K562 (cell line): ENCODE measurements at regions not wholly inside any gene's neighbourhood (a gene's known extent, or its start where the extent isn't known, plus 50 kb on each side); places are given as distances from the start of the nearest gene placed in this dataset.

Experiments used
- ATAC-seq: fragments of 200-7000 bp; cut with Tn5 transposase; 3 replicates; pipeline ENCODE4 v1.9.1; 2020; ENCODE audit warnings: moderate library complexity
- BruUV-seq: library from RNA; stranded (reverse); fragments of 400-500 nt; replicated peaks from 2 replicates; lab custom pipeline; 2021; lab: Mats Ljungman, UMichigan
- CTCF ChIA-PET: fragments of 300-600 bp; formaldehyde crosslinking; extraction: SDS; loops from one replicate; lab custom pipeline; 2021; ENCODE audit warnings: low intra/inter-chr PET ratio; lab: Yijun Ruan, JAX
- POLR2A ChIA-PET: fragments of 300-600, 350-650 bp; sonication (Branson Sonifier 250); formaldehyde crosslinking; extraction: SDS; loops from one replicate; lab custom pipeline; 2021; ENCODE audit warnings: antibody characterized with exemption, inconsistent platforms; lab: Yijun Ruan, JAX
- DNase-seq, 4 experiments: peaks; one replicate each; pipeline versions ENCODE4 v3.0.0 to v3.0.0-alpha.2; 2011 to 2018; ENCODE audit warnings: low spot score in 3 of 4, mixed read lengths in 3 of 4; ENCODE audit errors: extremely low read depth in 1 of 4
- FAIRE-seq: peaks from 2 replicates; lab custom pipeline; 2011; peaks lifted over from hg19 to GRCh38; lab: Jason Lieb, UNC
- H2AFZ ChIP-seq: 2 replicates; pipeline ENCODE4 v1.6.0; 2011; ENCODE audit warnings: low read depth, low read length, control low read depth, inconsistent platforms
- H3K27ac ChIP-seq: fragments of 200-600 bp; 3 replicates; pipeline ENCODE4 v1.8.0; 2011; ENCODE audit warnings: low read depth, mild to moderate bottlenecking, control low read depth, inconsistent platforms, low read length, moderate library complexity, mixed read lengths; ENCODE audit errors: extremely low read depth
- H3K27me3 ChIP-seq, 2 experiments: fragments of 300-600 bp in 1 of 2; 2 replicates in 1 of 2; 3 replicates in 1 of 2; pipeline versions ENCODE4 v1.6.0 to v1.8.0; 2011; ENCODE audit warnings: inconsistent platforms in 2 of 2, low read length in 2 of 2, mild to moderate bottlenecking in 1 of 2, mixed read lengths in 1 of 2, moderate library complexity in 1 of 2; ENCODE audit not compliant: control insufficient read depth in 2 of 2, insufficient read depth in 2 of 2
- H3K36me3 ChIP-seq: fragments of 300-600 bp; 3 replicates; pipeline ENCODE4 v1.8.0; 2011; ENCODE audit warnings: mild to moderate bottlenecking, low read length, inconsistent platforms; ENCODE audit not compliant: control insufficient read depth, insufficient read depth
- H3K4me1 ChIP-seq, 2 experiments: fragments of 200-600 bp in 1 of 2; replicated peaks in 1 of 2; 2 replicates in 1 of 2; 3 replicates in 1 of 2; pipeline versions ENCODE4 v1.5.1 to v1.8.0; 2011; ENCODE audit warnings: inconsistent platforms in 2 of 2, low read length in 2 of 2, mild to moderate bottlenecking in 1 of 2, mixed read lengths in 1 of 2, moderate library complexity in 1 of 2; ENCODE audit not compliant: control insufficient read depth in 2 of 2, insufficient read depth in 2 of 2
- H3K4me2 ChIP-seq: 2 replicates; pipeline ENCODE4 v1.6.1; 2011; ENCODE audit warnings: low read length, control low read depth, inconsistent platforms, mixed read lengths; ENCODE audit not compliant: insufficient read depth
- H3K4me3 ChIP-seq: fragments of 200-600 bp; sonication (generic), shearing (Covaris generic); 2 replicates; pipeline ENCODE4 v1.5.1; 2016; ENCODE audit warnings: control low read depth, inconsistent platforms
- H3K79me2 ChIP-seq: fragments of 200-600 bp; 3 replicates; pipeline ENCODE4 v1.8.0; 2011; ENCODE audit warnings: low read length, inconsistent platforms; ENCODE audit not compliant: control insufficient read depth, insufficient read depth
- H3K9ac ChIP-seq, 2 experiments: 2 replicates each; pipeline versions ENCODE4 v1.6.0 to v1.6.1; 2011; ENCODE audit warnings: low read depth in 2 of 2, low read length in 2 of 2, control low read depth in 1 of 2, inconsistent platforms in 1 of 2, mild to moderate bottlenecking in 1 of 2, mixed read lengths in 1 of 2; ENCODE audit not compliant: insufficient read depth in 1 of 2
- H3K9me1 ChIP-seq: one replicate; pipeline ENCODE4 v1.6.0; 2011; ENCODE audit warnings: inconsistent platforms, mild to moderate bottlenecking, low read length, moderate library complexity; ENCODE audit not compliant: control insufficient read depth, insufficient read depth
- H3K9me3 ChIP-seq: replicated peaks from 2 replicates; pipeline ENCODE4 v1.5.1; 2011; ENCODE audit warnings: low read depth, low read length, inconsistent platforms; ENCODE audit not compliant: control insufficient read depth, insufficient read depth
- H4K20me1 ChIP-seq: replicated peaks from 2 replicates; pipeline ENCODE4 v1.6.1; 2011; ENCODE audit warnings: low read length, inconsistent platforms, mixed read lengths; ENCODE audit not compliant: control insufficient read depth, insufficient read depth
- ARNT ChIP-seq, 2 experiments: fragments of 450-650 bp; IDR thresholded peaks; 2 replicates each; pipeline ENCODE4 v1.6.1; 2016; ENCODE audit warnings: mild to moderate bottlenecking in 1 of 2
- BRD9 ChIP-seq: fragments of 450-650 bp; IDR thresholded peaks from 2 replicates; pipeline ENCODE4 v1.6.1; 2018; ENCODE audit warnings: low read depth; ENCODE audit not compliant: partially characterized antibody
- RBM15 ChIP-seq: fragments of 200-400 bp; formaldehyde crosslinking; IDR thresholded peaks from 2 replicates; pipeline ENCODE4 v1.6.1; 2018; ENCODE audit warnings: mild to moderate bottlenecking, low read length, moderate library complexity; ENCODE audit not compliant: insufficient read depth
- ZNF324 ChIP-seq: fragments of 250-450 bp; sonication (Bioruptor Pico); IDR thresholded peaks from 2 replicates; pipeline ENCODE4 v1.4.0; 2020; ENCODE audit warnings: mild to moderate bottlenecking
- WGBS: fragments of 100-300 bp; shearing (Covaris generic); methylation state at CpG from one replicate; pipeline ENCODE4 v1.1.6; 2016; ENCODE audit warnings: low coverage, mixed read lengths; ENCODE audit not compliant: insufficient coverage; ENCODE audit errors: missing lambda C conversion rate; 5-methylcytosine and 5-hydroxymethylcytosine counted together
- in situ Hi-C: fragments of 300-500 bp; cut with MboI; formaldehyde crosslinking; loops from 4 replicates; pipeline ENCODE4 v1.15.0; 2018; ENCODE audit warnings: inconsistent platforms, mixed read lengths
- intact Hi-C: fragments of 100-400 bp; cut with micrococcal nuclease; formaldehyde crosslinking; loops from 2 replicates; pipeline ENCODE4 v1.14.2; 2022
- TF ChIP-seq, protein P1 (sequence below), 3 experiments: IDR thresholded peaks in 2 of 3; conservative IDR thresholded peaks in 1 of 3; 2 replicates each; pipeline ENCODE4 v1.5.1; 2011 to 2012; ENCODE audit warnings: low read length in 3 of 3, mild to moderate bottlenecking in 3 of 3, control low read depth in 2 of 3, improper control_type of control experiment in 1 of 3, inconsistent platforms in 1 of 3, low read depth in 1 of 3, mixed read lengths in 1 of 3, moderate library complexity in 1 of 3; ENCODE audit not compliant: insufficient read depth in 2 of 3

DNA sequence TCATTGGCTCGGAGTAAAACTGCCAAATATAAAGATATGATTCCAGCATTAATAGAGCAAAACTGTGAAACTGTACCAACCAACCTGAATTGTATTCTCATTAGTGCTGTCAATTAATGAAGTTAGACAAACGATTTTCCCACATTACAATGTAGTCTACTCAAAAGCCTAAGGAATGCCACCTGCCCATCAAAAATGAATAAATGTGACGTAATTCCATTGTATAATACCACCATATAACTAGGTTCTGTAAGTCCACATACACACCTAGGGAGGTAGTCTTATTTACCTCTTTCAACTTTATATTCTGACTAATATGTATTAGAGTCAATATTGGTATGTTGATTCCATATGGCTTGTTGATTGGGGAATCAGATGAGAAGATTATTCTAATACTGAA lies 76.2 kb downstream of the FAM76B start:
- Histone ChIP-seq H3K4me1 (peaks cover 0 to 33% of the 10 kb centered on the region in 2 experiments; a peak in 2 of 5 replicates), H3K9me1 (no peaks in the 10 kb centered on the region), H3K27me3 (no peaks in the 10 kb centered on the region), H3K79me2 (no peaks in the 10 kb centered on the region), H3K4me3 (no peak overlapping the region), H3K4me2 (no peak overlapping the region), H3K9me3 (no peaks in the 10 kb centered on the region), H3K9ac (no peak overlapping the region), H2AFZ (no peak overlapping the region), H4K20me1 (no peaks in the 10 kb centered on the region), H3K36me3 (no peaks in the 10 kb centered on the region), H3K27ac (no peak overlapping the region)
- intact Hi-C loops: no loop called here
- ATAC-seq (no peak), FAIRE-seq (no peak), DNase-seq (no peak)
- TF ChIP-seq ZNF324 (CRISPR knock-in tag): no peak
- TF ChIP-seq, protein P1, sequence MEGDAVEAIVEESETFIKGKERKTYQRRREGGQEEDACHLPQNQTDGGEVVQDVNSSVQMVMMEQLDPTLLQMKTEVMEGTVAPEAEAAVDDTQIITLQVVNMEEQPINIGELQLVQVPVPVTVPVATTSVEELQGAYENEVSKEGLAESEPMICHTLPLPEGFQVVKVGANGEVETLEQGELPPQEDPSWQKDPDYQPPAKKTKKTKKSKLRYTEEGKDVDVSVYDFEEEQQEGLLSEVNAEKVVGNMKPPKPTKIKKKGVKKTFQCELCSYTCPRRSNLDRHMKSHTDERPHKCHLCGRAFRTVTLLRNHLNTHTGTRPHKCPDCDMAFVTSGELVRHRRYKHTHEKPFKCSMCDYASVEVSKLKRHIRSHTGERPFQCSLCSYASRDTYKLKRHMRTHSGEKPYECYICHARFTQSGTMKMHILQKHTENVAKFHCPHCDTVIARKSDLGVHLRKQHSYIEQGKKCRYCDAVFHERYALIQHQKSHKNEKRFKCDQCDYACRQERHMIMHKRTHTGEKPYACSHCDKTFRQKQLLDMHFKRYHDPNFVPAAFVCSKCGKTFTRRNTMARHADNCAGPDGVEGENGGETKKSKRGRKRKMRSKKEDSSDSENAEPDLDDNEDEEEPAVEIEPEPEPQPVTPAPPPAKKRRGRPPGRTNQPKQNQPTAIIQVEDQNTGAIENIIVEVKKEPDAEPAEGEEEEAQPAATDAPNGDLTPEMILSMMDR (IDR thresholded peaks at IDR 0.05 in 2 of 3, conservative IDR thresholded peaks at IDR 0.05 in 1 of 3; ENCODE audit: insufficient read depth in 2 of 3, low read depth in 1 of 3, low read length in 3 of 3): no peak
- TF ChIP-seq RBM15: no peak
- TF ChIP-seq BRD9: no peak
- no peak for TF ChIP-seq ARNT (IDR thresholded peaks at IDR 0.05)
- ChIA-PET CTCF (no interaction called here), POLR2A (no interaction called here)
- 59% methylated on average over 3 of the region's 3 CpGs for WGBS
- in situ Hi-C loops: no loop called here
- no TSS peak for BruUV-seq
